ENCODE measurements at regions not wholly inside any gene's neighbourhood (a gene's known extent, or its start where the extent isn't known, plus 50 kb on each side); places are given as distances from the start of the nearest gene placed in this dataset.

- Histone ChIP-seq H3K4me3 (no peak overlapping the region), H3K36me3 (no peaks in the 10 kb centered on the region), H3K27ac (no peak overlapping the region), H3K4me1 (no peaks in the 10 kb centered on the region), H3K9me3 (no peaks in the 10 kb centered on the region), H3K27me3 (no peaks in the 10 kb centered on the region)
- TF ChIP-seq POLR2A (IDR thresholded peaks at IDR 0.05) (no peak), POLR2AphosphoS5 (IDR thresholded peaks at IDR 0.05) (no peak), EP300 (IDR thresholded peaks at IDR 0.05) (no peak), CTCF (IDR thresholded peaks at IDR 0.05) (no peak)
- WGBS, 2 donors = 55 to 62% methylated on average over 2 of the region's 2 CpGs
- intact Hi-C loops (cut with DNase I) = no loop called here
- DNase-seq = no peak
Observed at GRCh38 chr2:16271231-16271896, 331.0 kb downstream of the MYCN start.

GRCh38 chr2:16270441-16270840, 330.1 kb downstream of the MYCN start:
- no peaks in the 10 kb centered on the region for H3K4me1 ChIP-seq
- no peak for DNase-seq
- H3K27ac ChIP-seq = no peak overlapping the region
- TF ChIP-seq CTCF (IDR thresholded peaks at IDR 0.05) (no peak), POLR2A (IDR thresholded peaks at IDR 0.05) (no peak), EP300 (IDR thresholded peaks at IDR 0.05) (no peak), POLR2AphosphoS5 (IDR thresholded peaks at IDR 0.05) (no peak)
- H3K27me3 ChIP-seq = no peaks in the 10 kb centered on the region
- intact Hi-C loops (cut with DNase I) = no loop called here
- 94 to 96% methylated on average over 4 of the region's 4 CpGs for WGBS, 2 donors
- H3K4me3 ChIP-seq = no peak overlapping the region
- H3K9me3 ChIP-seq = no peaks in the 10 kb centered on the region
- no peaks in the 10 kb centered on the region for H3K36me3 ChIP-seq

GRCh38 chr2:16268301-16269000, 328.1 kb downstream of the MYCN start:
- no peaks in the 10 kb centered on the region for H3K36me3 ChIP-seq
- no peaks in the 10 kb centered on the region for H3K9me3 ChIP-seq
- H3K27me3 ChIP-seq = no peaks in the 10 kb centered on the region
- DNase-seq = no peak
- 73 to 82% methylated on average over 3 of the region's 3 CpGs for WGBS, 2 donors
- H3K27ac ChIP-seq = no peak overlapping the region
- intact Hi-C loops (cut with DNase I) = no loop called here
- H3K4me1 ChIP-seq = no peaks in the 10 kb centered on the region
- TF ChIP-seq POLR2A (IDR thresholded peaks at IDR 0.05) = no peak
- no peak for TF ChIP-seq POLR2AphosphoS5 (IDR thresholded peaks at IDR 0.05)
- TF ChIP-seq EP300 (IDR thresholded peaks at IDR 0.05) = no peak
- TF ChIP-seq CTCF (IDR thresholded peaks at IDR 0.05) = no peak
- H3K4me3 ChIP-seq = no peak overlapping the region

GRCh38 chr2:16266571-16266970, 326.2 kb downstream of the MYCN start:
- intact Hi-C loops (cut with DNase I) = no loop called here
- TF ChIP-seq POLR2AphosphoS5 (IDR thresholded peaks at IDR 0.05) = no peak
- no peak for TF ChIP-seq POLR2A (IDR thresholded peaks at IDR 0.05)
- TF ChIP-seq EP300 (IDR thresholded peaks at IDR 0.05) = no peak
- no peak for TF ChIP-seq CTCF (IDR thresholded peaks at IDR 0.05)
- H3K9me3 ChIP-seq = no peaks in the 10 kb centered on the region
- no peak overlapping the region for H3K4me3 ChIP-seq
- DNase-seq = no peak
- WGBS, 2 donors = 91 to 92% methylated on average over 11 of the region's 11 CpGs
- H3K36me3 ChIP-seq = no peaks in the 10 kb centered on the region
- H3K27me3 ChIP-seq = no peaks in the 10 kb centered on the region
- H3K4me1 ChIP-seq = no peaks in the 10 kb centered on the region
- no peak overlapping the region for H3K27ac ChIP-seq

Data from sigmoid colon (tissue), 6 donors.